ENCODE measurements at regions not wholly inside any gene's neighbourhood (a gene's known extent, or its start where the extent isn't known, plus 50 kb on each side); places are given as distances from the start of the nearest gene placed in this dataset.

- Histone ChIP-seq H3K9me3 (ENCODE audit: low read depth, low read length) (no peaks in the 10 kb centered on the region), H3K4me1 (ENCODE audit: insufficient read depth, low read length) (no peaks in the 10 kb centered on the region), H3K27me3 (ENCODE audit: insufficient read depth, low read length) (peaks cover 2% of the 10 kb centered on the region), H3K4me3 (ENCODE audit: low read length) (no peak overlapping the region)
These were observed 312.5 kb downstream of the MYCN start for GRCh38 chr2:16252891-16253290.

- H3K9me3 ChIP-seq (ENCODE audit: low read depth, low read length), result no peaks in the 10 kb centered on the region
- H3K27me3 ChIP-seq (ENCODE audit: insufficient read depth, low read length), result no peaks in the 10 kb centered on the region
- no peaks in the 10 kb centered on the region for H3K4me1 ChIP-seq (ENCODE audit: insufficient read depth, low read length)
- no peak overlapping the region for H3K4me3 ChIP-seq (ENCODE audit: low read length)
These were observed 311.9 kb downstream of the MYCN start for GRCh38 chr2:16252251-16252650.

GRCh38 chr2:16251511-16252225 lies 311.3 kb downstream of the MYCN start:
- Histone ChIP-seq H3K27me3 (ENCODE audit: insufficient read depth, low read length) (no peaks in the 10 kb centered on the region), H3K9me3 (ENCODE audit: low read depth, low read length) (no peaks in the 10 kb centered on the region), H3K4me3 (ENCODE audit: low read length) (no peak overlapping the region), H3K4me1 (ENCODE audit: insufficient read depth, low read length) (no peaks in the 10 kb centered on the region)

GRCh38 chr2:16250886-16251285 lies 310.5 kb downstream of the MYCN start:
- H3K9me3 ChIP-seq (ENCODE audit: low read depth, low read length), result no peaks in the 10 kb centered on the region
- no peak overlapping the region for H3K4me3 ChIP-seq (ENCODE audit: low read length)
- no peaks in the 10 kb centered on the region for H3K27me3 ChIP-seq (ENCODE audit: insufficient read depth, low read length)
- H3K4me1 ChIP-seq (ENCODE audit: insufficient read depth, low read length), result no peaks in the 10 kb centered on the region

GRCh38 chr2:16250466-16250865 lies 310.1 kb downstream of the MYCN start:
- H3K27me3 ChIP-seq (ENCODE audit: insufficient read depth, low read length), result no peaks in the 10 kb centered on the region
- H3K4me1 ChIP-seq (ENCODE audit: insufficient read depth, low read length), result no peaks in the 10 kb centered on the region
- H3K4me3 ChIP-seq (ENCODE audit: low read length), result no peak overlapping the region
- H3K9me3 ChIP-seq (ENCODE audit: low read depth, low read length), result no peaks in the 10 kb centered on the region

GRCh38 chr2:16250056-16250425 lies 309.7 kb downstream of the MYCN start:
- H3K27me3 ChIP-seq (ENCODE audit: insufficient read depth, low read length), result no peaks in the 10 kb centered on the region
- H3K4me1 ChIP-seq (ENCODE audit: insufficient read depth, low read length), result no peaks in the 10 kb centered on the region
- H3K9me3 ChIP-seq (ENCODE audit: low read depth, low read length), result no peaks in the 10 kb centered on the region
- no peak overlapping the region for H3K4me3 ChIP-seq (ENCODE audit: low read length)

GRCh38 chr2:16249246-16250055 lies 309.1 kb downstream of the MYCN start:
- no peaks in the 10 kb centered on the region for H3K9me3 ChIP-seq (ENCODE audit: low read depth, low read length)
- H3K4me3 ChIP-seq (ENCODE audit: low read length), result no peak overlapping the region
- no peaks in the 10 kb centered on the region for H3K27me3 ChIP-seq (ENCODE audit: insufficient read depth, low read length)
- H3K4me1 ChIP-seq (ENCODE audit: insufficient read depth, low read length), result no peaks in the 10 kb centered on the region

- Histone ChIP-seq H3K27me3 (ENCODE audit: insufficient read depth, low read length) (no peaks in the 10 kb centered on the region), H3K4me1 (ENCODE audit: insufficient read depth, low read length) (no peaks in the 10 kb centered on the region), H3K4me3 (ENCODE audit: low read length) (no peak overlapping the region), H3K9me3 (ENCODE audit: low read depth, low read length) (no peaks in the 10 kb centered on the region)
These were observed 308.3 kb downstream of the MYCN start for GRCh38 chr2:16248571-16249105.

- Histone ChIP-seq H3K4me3 (ENCODE audit: low read length) (no peak overlapping the region), H3K27me3 (ENCODE audit: insufficient read depth, low read length) (no peaks in the 10 kb centered on the region), H3K4me1 (ENCODE audit: insufficient read depth, low read length) (no peaks in the 10 kb centered on the region), H3K9me3 (ENCODE audit: low read depth, low read length) (no peaks in the 10 kb centered on the region)
These were observed 307.2 kb downstream of the MYCN start for GRCh38 chr2:16247326-16248122.

GRCh38 chr2:16246911-16247310 lies 306.6 kb downstream of the MYCN start:
- Histone ChIP-seq H3K9me3 (ENCODE audit: low read depth, low read length) (no peaks in the 10 kb centered on the region), H3K4me1 (ENCODE audit: insufficient read depth, low read length) (no peaks in the 10 kb centered on the region), H3K4me3 (ENCODE audit: low read length) (no peak overlapping the region), H3K27me3 (ENCODE audit: insufficient read depth, low read length) (no peaks in the 10 kb centered on the region)

- Histone ChIP-seq H3K4me3 (ENCODE audit: low read length) (no peak overlapping the region), H3K4me1 (ENCODE audit: insufficient read depth, low read length) (no peaks in the 10 kb centered on the region), H3K27me3 (ENCODE audit: insufficient read depth, low read length) (no peaks in the 10 kb centered on the region), H3K9me3 (ENCODE audit: low read depth, low read length) (no peaks in the 10 kb centered on the region)
These were observed 306.0 kb downstream of the MYCN start for GRCh38 chr2:16246281-16246850.

GRCh38 chr2:16245481-16246054 lies 305.2 kb downstream of the MYCN start:
- H3K27me3 ChIP-seq (ENCODE audit: insufficient read depth, low read length), result no peaks in the 10 kb centered on the region
- H3K9me3 ChIP-seq (ENCODE audit: low read depth, low read length), result no peaks in the 10 kb centered on the region
- no peak overlapping the region for H3K4me3 ChIP-seq (ENCODE audit: low read length)
- H3K4me1 ChIP-seq (ENCODE audit: insufficient read depth, low read length), result no peaks in the 10 kb centered on the region

GRCh38 chr2:16244966-16245320 lies 304.6 kb downstream of the MYCN start:
- Histone ChIP-seq H3K27me3 (ENCODE audit: insufficient read depth, low read length) (no peaks in the 10 kb centered on the region), H3K4me3 (ENCODE audit: low read length) (no peak overlapping the region), H3K9me3 (ENCODE audit: low read depth, low read length) (no peaks in the 10 kb centered on the region), H3K4me1 (ENCODE audit: insufficient read depth, low read length) (no peaks in the 10 kb centered on the region)

GRCh38 chr2:16244153-16244965 lies 304.0 kb downstream of the MYCN start:
- Histone ChIP-seq H3K4me1 (ENCODE audit: insufficient read depth, low read length) (no peaks in the 10 kb centered on the region), H3K4me3 (ENCODE audit: low read length) (no peak overlapping the region), H3K27me3 (ENCODE audit: insufficient read depth, low read length) (no peaks in the 10 kb centered on the region), H3K9me3 (ENCODE audit: low read depth, low read length) (no peaks in the 10 kb centered on the region)
